HFFc6 (cell line): ENCODE measurements at regions not wholly inside any gene's neighbourhood (a gene's known extent, or its start where the extent isn't known, plus 50 kb on each side); places are given as distances from the start of the nearest gene placed in this dataset.

Experiments used
- DNase-seq: peaks from one replicate; pipeline ENCODE4 v3.0.0-alpha.2; 2018
- H3K27ac Mint-ChIP-seq: 2 replicates; pipeline ENCODE4 v1.8.0; 2020; ENCODE audit warnings: mild to moderate bottlenecking, mixed read lengths
- H3K27me3 Mint-ChIP-seq: 2 replicates; pipeline ENCODE4 v1.8.0; 2021; ENCODE audit warnings: mild to moderate bottlenecking, moderate library complexity, mixed read lengths; ENCODE audit not compliant: insufficient read depth
- H3K36me3 Mint-ChIP-seq: 2 replicates; pipeline ENCODE4 v1.8.0; 2021; ENCODE audit warnings: low read depth, mixed read lengths
- H3K4me1 Mint-ChIP-seq: 2 replicates; pipeline ENCODE4 v1.8.0; 2020; ENCODE audit warnings: low read depth, mixed read lengths
- H3K4me3 Mint-ChIP-seq: 2 replicates; pipeline ENCODE4 v1.8.0; 2020; ENCODE audit warnings: mild to moderate bottlenecking, moderate library complexity, mixed read lengths
- H3K9me3 Mint-ChIP-seq: 2 replicates; pipeline ENCODE4 v1.8.0; 2020; ENCODE audit warnings: mild to moderate bottlenecking, mixed read lengths
- CTCF ChIP-seq: fragments of 200-600 bp; sonication (generic); IDR thresholded peaks from 2 replicates; pipeline ENCODE4 v1.5.0; 2021; ENCODE audit warnings: antibody characterized with exemption, mild to moderate bottlenecking

GRCh38 chr4:71254451-71255012 is 84.3 kb upstream of the SLC4A4 start:
- Mint-ChIP-seq H3K36me3 (peaks cover 37% of the 10 kb centered on the region), H3K4me3 (no peak overlapping the region), H3K27me3 (no peaks in the 10 kb centered on the region), H3K9me3 (no peaks in the 10 kb centered on the region), H3K4me1 (peaks cover 61% of the 10 kb centered on the region), H3K27ac (no peak overlapping the region)
- no peak for DNase-seq
- TF ChIP-seq CTCF = no peak

GRCh38 chr4:71255976-71256375 is 82.8 kb upstream of the SLC4A4 start:
- Mint-ChIP-seq H3K27ac (no peak overlapping the region), H3K9me3 (no peaks in the 10 kb centered on the region), H3K4me3 (no peak overlapping the region), H3K27me3 (no peaks in the 10 kb centered on the region), H3K4me1 (peaks cover 61% of the 10 kb centered on the region), H3K36me3 (peaks cover 45% of the 10 kb centered on the region)
- no peak for DNase-seq
- TF ChIP-seq CTCF = no peak

GRCh38 chr4:71257761-71258160 is 81.1 kb upstream of the SLC4A4 start:
- no peak for TF ChIP-seq CTCF
- Mint-ChIP-seq H3K9me3 (no peaks in the 10 kb centered on the region), H3K27ac (no peak overlapping the region), H3K4me1 (peaks cover 61% of the 10 kb centered on the region), H3K4me3 (no peak overlapping the region), H3K36me3 (peaks cover 44% of the 10 kb centered on the region), H3K27me3 (no peaks in the 10 kb centered on the region)
- DNase-seq = no peak

GRCh38 chr4:71258323-71258722 is 80.5 kb upstream of the SLC4A4 start:
- peaks cover 41% of the 10 kb centered on the region for H3K36me3 Mint-ChIP-seq
- DNase-seq = no peak
- H3K27ac Mint-ChIP-seq = no peak overlapping the region
- no peak for TF ChIP-seq CTCF
- H3K4me1 Mint-ChIP-seq = peaks cover 62% of the 10 kb centered on the region
- no peaks in the 10 kb centered on the region for H3K9me3 Mint-ChIP-seq
- no peak overlapping the region for H3K4me3 Mint-ChIP-seq
- no peaks in the 10 kb centered on the region for H3K27me3 Mint-ChIP-seq

GRCh38 chr4:71259280-71259679 is 79.5 kb upstream of the SLC4A4 start:
- Mint-ChIP-seq H3K27ac (no peak overlapping the region), H3K4me1 (peaks cover 57% of the 10 kb centered on the region), H3K9me3 (no peaks in the 10 kb centered on the region), H3K4me3 (no peak overlapping the region), H3K36me3 (peaks cover 41% of the 10 kb centered on the region), H3K27me3 (no peaks in the 10 kb centered on the region)
- DNase-seq = no peak
- no peak for TF ChIP-seq CTCF

GRCh38 chr4:71259911-71260331 is 78.9 kb upstream of the SLC4A4 start:
- peaks cover 39% of the 10 kb centered on the region for H3K36me3 Mint-ChIP-seq
- no peak overlapping the region for H3K4me3 Mint-ChIP-seq
- no peak for TF ChIP-seq CTCF
- peaks cover 57% of the 10 kb centered on the region for H3K4me1 Mint-ChIP-seq
- no peaks in the 10 kb centered on the region for H3K27me3 Mint-ChIP-seq
- DNase-seq = no peak
- H3K9me3 Mint-ChIP-seq = no peaks in the 10 kb centered on the region
- H3K27ac Mint-ChIP-seq = no peak overlapping the region
